ENCODE measurements at regions not wholly inside any gene's neighbourhood (a gene's known extent, or its start where the extent isn't known, plus 50 kb on each side); places are given as distances from the start of the nearest gene placed in this dataset.

GRCh38 chr6:45742591-45742990, 273.1 kb downstream of the CLIC5 start:
- no peak for TF ChIP-seq CTCF (IDR thresholded peaks at IDR 0.05; ENCODE audit: low read depth, low read length)
- ChIA-PET CTCF (interaction anchor here (0.6 to 1.4 kb wide), 4 partner anchors 28 to 1267 kb away, joined by 3 read pairs; no protein-coding TSS in a partner anchor), POLR2A (no interaction called here)
- Histone ChIP-seq H3K27ac (ENCODE audit: low read depth, low read length) (no peak overlapping the region), H3K9me3 (ENCODE audit: control insufficient read depth, insufficient read depth, low read length) (peaks cover under 1% of the 10 kb centered on the region; the same call in 1 of the 2 replicates), H3K27me3 (ENCODE audit: control insufficient read depth, insufficient read depth, low read length) (peaks cover 6% of the 10 kb centered on the region), H3K4me3 (ENCODE audit: low read depth, low read length) (no peak overlapping the region)
- DNase-seq (ENCODE audit: low read depth, low spot score): no peak

GRCh38 chr6:45741437-45742171, 274.1 kb downstream of the CLIC5 start:
- peak; percentile 44 for DNase-seq (ENCODE audit: low read depth, low spot score)
- CTCF ChIA-PET: interaction anchor here (0.9 to 1.4 kb wide), 2 partner anchors 27 to 1086 kb away, joined by 3 read pairs; no protein-coding TSS in a partner anchor
- Histone ChIP-seq H3K27me3 (ENCODE audit: control insufficient read depth, insufficient read depth, low read length) (peaks cover 5% of the 10 kb centered on the region), H3K27ac (ENCODE audit: low read depth, low read length) (no peak overlapping the region), H3K4me3 (ENCODE audit: low read depth, low read length) (peak overlapping the region; percentile 5; the same call in 1 of the 2 replicates), H3K9me3 (ENCODE audit: control insufficient read depth, insufficient read depth, low read length) (no peaks in the 10 kb centered on the region)
- POLR2A ChIA-PET: no interaction called here
- no peak for TF ChIP-seq CTCF (IDR thresholded peaks at IDR 0.05; ENCODE audit: low read depth, low read length)

GRCh38 chr6:45739058-45739457, 276.6 kb downstream of the CLIC5 start:
- no peak for TF ChIP-seq CTCF (IDR thresholded peaks at IDR 0.05; ENCODE audit: low read depth, low read length)
- no peak overlapping the region for H3K4me3 ChIP-seq (ENCODE audit: low read depth, low read length)
- CTCF ChIA-PET: no interaction called here
- peaks cover 12% of the 10 kb centered on the region for H3K27me3 ChIP-seq (ENCODE audit: control insufficient read depth, insufficient read depth, low read length)
- POLR2A ChIA-PET: no interaction called here
- H3K9me3 ChIP-seq (ENCODE audit: control insufficient read depth, insufficient read depth, low read length): no peaks in the 10 kb centered on the region
- DNase-seq (ENCODE audit: low read depth, low spot score): no peak
- H3K27ac ChIP-seq (ENCODE audit: low read depth, low read length): no peak overlapping the region

DNA sequence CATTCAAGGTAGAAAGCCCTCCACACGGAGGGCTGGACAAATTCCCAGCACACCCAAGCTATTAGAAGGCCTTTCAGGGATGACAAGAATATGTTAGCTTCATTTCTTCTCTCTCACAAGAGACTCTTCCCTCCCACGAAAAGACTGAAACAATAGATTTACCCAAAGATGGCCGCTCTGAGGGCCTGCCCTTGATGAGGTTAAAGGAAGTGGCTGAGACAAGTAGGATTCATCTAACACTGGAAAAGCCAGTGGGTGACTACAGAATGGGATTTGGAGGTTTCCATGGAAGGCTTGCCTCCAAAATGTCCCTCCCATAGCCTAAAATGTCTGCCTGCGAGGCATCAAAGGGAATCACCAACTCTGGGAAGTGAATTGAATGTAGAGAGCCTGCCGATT, 277.6 kb downstream of the CLIC5 start:
- Histone ChIP-seq H3K27ac (ENCODE audit: low read depth, low read length) (no peak overlapping the region), H3K9me3 (ENCODE audit: control insufficient read depth, insufficient read depth, low read length) (no peaks in the 10 kb centered on the region), H3K4me3 (ENCODE audit: low read depth, low read length) (no peak overlapping the region), H3K27me3 (ENCODE audit: control insufficient read depth, insufficient read depth, low read length) (peaks cover 17% of the 10 kb centered on the region)
- POLR2A ChIA-PET: no interaction called here
- no peak for TF ChIP-seq CTCF (IDR thresholded peaks at IDR 0.05; ENCODE audit: low read depth, low read length)
- CTCF ChIA-PET: interaction anchor here (1.6 kb wide), 1 partner anchor 1262 kb away, joined by 3 read pairs; no protein-coding TSS in a partner anchor
- no peak for DNase-seq (ENCODE audit: low read depth, low spot score)

GRCh38 chr6:45737331-45738056, 278.2 kb downstream of the CLIC5 start:
- no peak for TF ChIP-seq CTCF (IDR thresholded peaks at IDR 0.05; ENCODE audit: low read depth, low read length)
- no peak overlapping the region for H3K4me3 ChIP-seq (ENCODE audit: low read depth, low read length)
- no peaks in the 10 kb centered on the region for H3K9me3 ChIP-seq (ENCODE audit: control insufficient read depth, insufficient read depth, low read length)
- DNase-seq (ENCODE audit: low read depth, low spot score): no peak
- ChIA-PET POLR2A (no interaction called here), CTCF (interaction anchor here (1.6 kb wide), 1 partner anchor 1262 kb away, joined by 3 read pairs; no protein-coding TSS in a partner anchor)
- H3K27ac ChIP-seq (ENCODE audit: low read depth, low read length): no peak overlapping the region
- peaks cover 17% of the 10 kb centered on the region for H3K27me3 ChIP-seq (ENCODE audit: control insufficient read depth, insufficient read depth, low read length)
